ENCODE measurements at regions not wholly inside any gene's neighbourhood (a gene's known extent, or its start where the extent isn't known, plus 50 kb on each side); places are given as distances from the start of the nearest gene placed in this dataset.

DNA sequence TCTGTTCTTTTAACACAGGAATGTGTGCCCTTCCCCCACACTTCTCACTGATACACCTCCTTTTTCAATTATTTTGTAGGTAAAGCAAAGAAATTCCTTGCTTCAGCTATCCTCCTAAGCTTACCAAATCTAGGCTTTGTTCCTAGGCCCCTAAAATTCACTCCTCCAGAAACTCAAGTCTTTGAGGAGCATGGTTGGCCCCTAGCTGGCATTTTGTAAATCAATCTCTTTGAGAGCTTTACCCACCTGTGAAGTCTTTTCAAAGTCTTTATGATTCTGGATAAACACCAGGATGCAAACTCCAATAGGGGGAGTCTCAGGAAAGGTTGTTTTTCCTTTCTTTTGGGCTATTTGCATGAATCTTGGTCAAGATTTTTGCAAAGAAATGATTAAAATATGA, 82.9 kb upstream of the ZNF644 start (continued):
- peak; percentile 49 for TF ChIP-seq CHD7 (IDR thresholded peaks at IDR 0.05; ENCODE audit: insufficient replicate concordance, low read length)
- peak in 1 of 2 experiments; percentile 0; a peak in 1 of 4 replicates for TF ChIP-seq RAD21 (IDR thresholded peaks at IDR 0.05 in 1 of 2, conservative IDR thresholded peaks at IDR 0.05 in 1 of 2; ENCODE audit: low read depth in 2 of 2, low read length in 2 of 2)
- no peak for TF ChIP-seq MAFK (IDR thresholded peaks at IDR 0.05; ENCODE audit: low read depth, low read length)
- TF ChIP-seq JUND (IDR thresholded peaks at IDR 0.05; ENCODE audit: low read length), result no peak

Data from H1 (cell line).